ENCODE measurements at regions not wholly inside any gene's neighbourhood (a gene's known extent, or its start where the extent isn't known, plus 50 kb on each side); places are given as distances from the start of the nearest gene placed in this dataset.

- H3K9ac ChIP-seq (ENCODE audit: low read length in 2 of 2): no peak overlapping the region
- no peak overlapping the region for H3K4me3 ChIP-seq (ENCODE audit: low read length in 2 of 2)
- H3K36me3 ChIP-seq (ENCODE audit: control insufficient read depth in 2 of 2, insufficient read depth in 2 of 2, low read length in 2 of 2): no peaks in the 10 kb centered on the region
- H3K4me1 ChIP-seq (ENCODE audit: control insufficient read depth, insufficient read depth, low read length): no peaks in the 10 kb centered on the region
- H3K27ac ChIP-seq (ENCODE audit: low read length): no peak overlapping the region
- H3K27me3 ChIP-seq (ENCODE audit: control insufficient read depth in 1 of 2, insufficient read depth in 2 of 2, low read length in 2 of 2): no peaks in the 10 kb centered on the region
- H3K9me3 ChIP-seq (ENCODE audit: control insufficient read depth in 2 of 2, low read length in 2 of 2): peaks cover 0 to 2% of the 10 kb centered on the region in 2 donors
Observed at GRCh38 chr1:218741852-218742251, 396.7 kb downstream of the TGFB2 start.

DNA sequence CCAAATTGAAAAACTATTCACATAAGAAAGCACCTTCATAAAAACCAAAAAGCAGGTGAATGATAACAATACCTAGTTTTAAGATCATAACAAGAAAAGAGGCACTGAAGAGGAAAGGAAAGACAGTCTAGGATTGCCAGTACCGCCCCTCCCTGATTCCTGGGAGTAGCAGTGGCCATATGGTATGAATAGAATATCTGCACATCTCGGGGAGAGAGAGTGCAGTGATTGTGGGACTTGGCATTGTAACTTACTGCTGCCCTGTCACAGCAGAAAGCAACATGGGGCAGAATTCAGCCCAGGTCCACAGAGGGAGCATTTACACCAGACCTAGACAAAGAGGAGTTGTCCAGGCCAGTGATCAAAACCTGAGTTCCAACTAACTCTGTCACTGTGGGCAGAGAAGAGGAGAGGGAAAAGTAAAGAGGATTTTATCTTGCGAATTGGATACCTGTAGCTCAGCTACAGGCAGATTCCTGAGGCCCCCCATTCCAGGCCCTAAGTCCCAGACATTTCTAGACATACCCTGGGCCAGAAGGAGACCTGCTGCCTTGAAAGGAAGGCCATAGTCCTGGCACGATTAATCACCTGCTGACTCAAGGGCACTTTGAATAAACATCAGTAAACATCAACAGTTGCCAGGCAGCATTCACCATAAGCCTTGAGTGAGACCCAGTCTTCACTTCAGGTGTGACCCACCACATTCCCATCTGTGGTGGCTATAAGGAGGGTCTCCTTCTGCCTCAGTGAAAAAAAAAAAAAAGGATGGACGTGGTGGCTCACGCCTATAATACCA, 397.5 kb downstream of the TGFB2 start:
- Histone ChIP-seq H3K4me1 (ENCODE audit: control insufficient read depth, insufficient read depth, low read length) (no peaks in the 10 kb centered on the region), H3K27me3 (ENCODE audit: control insufficient read depth in 1 of 2, insufficient read depth in 2 of 2, low read length in 2 of 2) (no peaks in the 10 kb centered on the region), H3K27ac (ENCODE audit: low read length) (no peak overlapping the region), H3K36me3 (ENCODE audit: control insufficient read depth in 2 of 2, insufficient read depth in 2 of 2, low read length in 2 of 2) (no peaks in the 10 kb centered on the region), H3K9me3 (ENCODE audit: control insufficient read depth in 2 of 2, low read length in 2 of 2) (peaks cover 0 to 2% of the 10 kb centered on the region in 2 donors), H3K4me3 (ENCODE audit: low read length in 2 of 2) (no peak overlapping the region), H3K9ac (ENCODE audit: low read length in 2 of 2) (no peak overlapping the region)

DNA sequence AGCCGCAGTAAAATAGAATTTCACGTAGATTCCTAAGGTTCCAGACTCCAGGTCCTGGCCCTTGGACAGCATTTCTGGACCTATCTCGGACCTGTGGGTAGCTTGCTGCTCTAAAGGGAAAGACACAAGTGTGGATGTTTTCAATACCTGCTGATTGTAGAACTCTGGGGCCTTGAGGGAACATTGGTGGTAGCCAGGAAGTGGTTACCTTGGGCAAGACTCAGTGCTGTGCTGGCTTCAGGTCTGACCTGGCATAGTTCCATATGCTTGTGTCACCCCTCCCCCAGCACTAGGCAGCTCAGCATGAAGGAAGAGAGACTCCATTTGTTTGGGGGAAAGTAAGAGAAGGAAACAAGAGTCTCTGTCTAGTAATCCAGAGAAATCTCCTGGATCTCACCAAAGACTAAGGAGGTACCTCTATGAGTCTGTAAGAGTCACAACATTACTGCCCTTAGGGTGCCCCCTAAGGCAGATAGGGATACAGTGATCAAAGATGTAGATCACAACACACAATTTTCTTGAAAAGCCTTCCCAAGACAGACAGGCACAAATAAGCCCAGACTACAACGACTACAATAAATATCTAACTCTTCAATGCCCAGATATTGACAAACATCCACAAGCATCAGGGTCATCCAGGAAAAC, 398.8 kb downstream of the TGFB2 start:
- H3K9me3 ChIP-seq (ENCODE audit: control insufficient read depth in 2 of 2, low read length in 2 of 2): peaks cover 0 to 2% of the 10 kb centered on the region in 2 donors
- no peak overlapping the region for H3K4me3 ChIP-seq (ENCODE audit: low read length in 2 of 2)
- no peak overlapping the region for H3K9ac ChIP-seq (ENCODE audit: low read length in 2 of 2)
- H3K36me3 ChIP-seq (ENCODE audit: control insufficient read depth in 2 of 2, insufficient read depth in 2 of 2, low read length in 2 of 2): no peaks in the 10 kb centered on the region
- H3K27me3 ChIP-seq (ENCODE audit: control insufficient read depth in 1 of 2, insufficient read depth in 2 of 2, low read length in 2 of 2): no peaks in the 10 kb centered on the region
- no peaks in the 10 kb centered on the region for H3K4me1 ChIP-seq (ENCODE audit: control insufficient read depth, insufficient read depth, low read length)
- no peak overlapping the region for H3K27ac ChIP-seq (ENCODE audit: low read length)

DNA sequence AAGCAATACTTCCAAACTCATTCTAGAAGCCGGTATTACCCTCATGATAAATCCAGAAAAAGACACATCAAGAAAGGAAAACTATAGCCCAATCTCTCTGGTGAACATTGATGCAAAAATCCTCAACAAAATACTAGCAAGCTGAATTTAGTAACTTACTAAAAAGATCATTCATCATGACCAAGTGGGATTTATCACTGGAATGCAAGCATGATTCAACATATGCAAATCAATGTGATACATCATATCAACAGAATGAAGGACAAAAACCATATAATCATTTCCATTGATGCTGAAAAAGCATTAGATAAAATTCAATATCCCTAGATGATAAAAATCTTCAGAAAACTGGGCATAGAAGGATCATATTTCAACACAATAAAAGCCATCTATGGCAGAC, 402.9 kb downstream of the TGFB2 start:
- H3K36me3 ChIP-seq (ENCODE audit: control insufficient read depth in 2 of 2, insufficient read depth in 2 of 2, low read length in 2 of 2): no peaks in the 10 kb centered on the region
- no peak overlapping the region for H3K27ac ChIP-seq (ENCODE audit: low read length)
- H3K27me3 ChIP-seq (ENCODE audit: control insufficient read depth in 1 of 2, insufficient read depth in 2 of 2, low read length in 2 of 2): no peaks in the 10 kb centered on the region
- peaks cover 0 to 2% of the 10 kb centered on the region in 2 donors for H3K9me3 ChIP-seq (ENCODE audit: control insufficient read depth in 2 of 2, low read length in 2 of 2)
- H3K4me1 ChIP-seq (ENCODE audit: control insufficient read depth, insufficient read depth, low read length): no peaks in the 10 kb centered on the region
- H3K4me3 ChIP-seq (ENCODE audit: low read length in 2 of 2): no peak overlapping the region
- H3K9ac ChIP-seq (ENCODE audit: low read length in 2 of 2): no peak overlapping the region

- H3K4me3 ChIP-seq (ENCODE audit: low read length in 2 of 2): no peak overlapping the region
- no peaks in the 10 kb centered on the region for H3K9me3 ChIP-seq (ENCODE audit: control insufficient read depth in 2 of 2, low read length in 2 of 2)
- no peaks in the 10 kb centered on the region for H3K27me3 ChIP-seq (ENCODE audit: control insufficient read depth in 1 of 2, insufficient read depth in 2 of 2, low read length in 2 of 2)
- no peak overlapping the region for H3K9ac ChIP-seq (ENCODE audit: low read length in 2 of 2)
- no peaks in the 10 kb centered on the region for H3K36me3 ChIP-seq (ENCODE audit: control insufficient read depth in 2 of 2, insufficient read depth in 2 of 2, low read length in 2 of 2)
- no peak overlapping the region for H3K27ac ChIP-seq (ENCODE audit: low read length)
- H3K4me1 ChIP-seq (ENCODE audit: control insufficient read depth, insufficient read depth, low read length): no peaks in the 10 kb centered on the region
Observed at GRCh38 chr1:218750216-218750970, 405.3 kb downstream of the TGFB2 start.

- H3K9me3 ChIP-seq (ENCODE audit: control insufficient read depth in 2 of 2, low read length in 2 of 2): no peaks in the 10 kb centered on the region
- H3K4me3 ChIP-seq (ENCODE audit: low read length in 2 of 2): no peak overlapping the region
- no peak overlapping the region for H3K9ac ChIP-seq (ENCODE audit: low read length in 2 of 2)
- H3K27ac ChIP-seq (ENCODE audit: low read length): no peak overlapping the region
- no peaks in the 10 kb centered on the region for H3K4me1 ChIP-seq (ENCODE audit: control insufficient read depth, insufficient read depth, low read length)
- no peaks in the 10 kb centered on the region for H3K36me3 ChIP-seq (ENCODE audit: control insufficient read depth in 2 of 2, insufficient read depth in 2 of 2, low read length in 2 of 2)
- H3K27me3 ChIP-seq (ENCODE audit: control insufficient read depth in 1 of 2, insufficient read depth in 2 of 2, low read length in 2 of 2): no peaks in the 10 kb centered on the region
Observed at GRCh38 chr1:218751208-218751948, 406.2 kb downstream of the TGFB2 start.

- Histone ChIP-seq H3K27ac (ENCODE audit: low read length) (no peak overlapping the region), H3K4me3 (ENCODE audit: low read length in 2 of 2) (no peak overlapping the region)
Observed at GRCh38 chr1:218752126-218752525, 407.0 kb downstream of the TGFB2 start.

GRCh38 chr1:218754477-218754876, 409.3 kb downstream of the TGFB2 start:
- H3K27ac ChIP-seq (ENCODE audit: low read length): no peak overlapping the region
- no peak overlapping the region for H3K9ac ChIP-seq (ENCODE audit: low read length in 2 of 2)
- no peaks in the 10 kb centered on the region for H3K4me1 ChIP-seq (ENCODE audit: control insufficient read depth, insufficient read depth, low read length)
- no peaks in the 10 kb centered on the region for H3K27me3 ChIP-seq (ENCODE audit: control insufficient read depth in 1 of 2, insufficient read depth in 2 of 2, low read length in 2 of 2)
- H3K36me3 ChIP-seq (ENCODE audit: control insufficient read depth in 2 of 2, insufficient read depth in 2 of 2, low read length in 2 of 2): no peaks in the 10 kb centered on the region
- no peak overlapping the region for H3K4me3 ChIP-seq (ENCODE audit: low read length in 2 of 2)
- H3K9me3 ChIP-seq (ENCODE audit: control insufficient read depth in 2 of 2, low read length in 2 of 2): no peaks in the 10 kb centered on the region

More at GRCh38 chr1:218752126-218752525, 407.0 kb downstream of the TGFB2 start:
- no peaks in the 10 kb centered on the region for H3K4me1 ChIP-seq (ENCODE audit: control insufficient read depth, insufficient read depth, low read length)
- no peaks in the 10 kb centered on the region for H3K9me3 ChIP-seq (ENCODE audit: control insufficient read depth in 2 of 2, low read length in 2 of 2)
- H3K36me3 ChIP-seq (ENCODE audit: control insufficient read depth in 2 of 2, insufficient read depth in 2 of 2, low read length in 2 of 2): no peaks in the 10 kb centered on the region
- no peaks in the 10 kb centered on the region for H3K27me3 ChIP-seq (ENCODE audit: control insufficient read depth in 1 of 2, insufficient read depth in 2 of 2, low read length in 2 of 2)
- no peak overlapping the region for H3K9ac ChIP-seq (ENCODE audit: low read length in 2 of 2)

DNA sequence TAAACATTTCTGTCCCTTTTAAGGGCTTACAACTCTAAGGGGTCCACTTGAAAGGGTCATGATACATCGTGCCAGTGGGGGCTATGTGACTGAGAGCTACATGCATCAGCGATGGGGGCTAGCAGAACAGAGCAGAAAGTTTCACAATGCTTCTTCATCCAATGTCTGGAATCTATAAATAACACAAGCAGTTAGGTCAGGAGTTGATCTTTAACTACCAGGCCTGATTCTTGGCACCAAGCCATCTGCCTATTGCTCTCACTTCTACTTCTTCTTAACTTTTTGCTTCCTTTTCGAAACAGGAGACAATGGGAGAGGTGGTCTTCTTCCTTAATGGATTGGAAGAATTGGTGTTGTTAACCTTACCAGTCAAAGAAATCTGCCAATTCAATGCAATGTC, 410.0 kb downstream of the TGFB2 start:
- Histone ChIP-seq H3K9me3 (ENCODE audit: control insufficient read depth in 2 of 2, low read length in 2 of 2) (no peaks in the 10 kb centered on the region), H3K27me3 (ENCODE audit: control insufficient read depth in 1 of 2, insufficient read depth in 2 of 2, low read length in 2 of 2) (no peaks in the 10 kb centered on the region), H3K36me3 (ENCODE audit: control insufficient read depth in 2 of 2, insufficient read depth in 2 of 2, low read length in 2 of 2) (no peaks in the 10 kb centered on the region), H3K4me3 (ENCODE audit: low read length in 2 of 2) (no peak overlapping the region), H3K4me1 (ENCODE audit: control insufficient read depth, insufficient read depth, low read length) (no peaks in the 10 kb centered on the region), H3K9ac (ENCODE audit: low read length in 2 of 2) (no peak overlapping the region), H3K27ac (ENCODE audit: low read length) (no peak overlapping the region)

- H3K36me3 ChIP-seq (ENCODE audit: control insufficient read depth in 2 of 2, insufficient read depth in 2 of 2, low read length in 2 of 2): no peaks in the 10 kb centered on the region
- no peak overlapping the region for H3K27ac ChIP-seq (ENCODE audit: low read length)
- H3K4me3 ChIP-seq (ENCODE audit: low read length in 2 of 2): no peak overlapping the region
- no peak overlapping the region for H3K9ac ChIP-seq (ENCODE audit: low read length in 2 of 2)
- H3K4me1 ChIP-seq (ENCODE audit: control insufficient read depth, insufficient read depth, low read length): no peaks in the 10 kb centered on the region
- H3K27me3 ChIP-seq (ENCODE audit: control insufficient read depth in 1 of 2, insufficient read depth in 2 of 2, low read length in 2 of 2): no peaks in the 10 kb centered on the region
- no peaks in the 10 kb centered on the region for H3K9me3 ChIP-seq (ENCODE audit: control insufficient read depth in 2 of 2, low read length in 2 of 2)
Observed at GRCh38 chr1:218759795-218760194, 413.9 kb upstream of the LYPLAL1 start.

All from stomach smooth muscle (tissue), 2 donors.